DND-41 (cell line): ENCODE measurements at regions not wholly inside any gene's neighbourhood (a gene's known extent, or its start where the extent isn't known, plus 50 kb on each side); places are given as distances from the start of the nearest gene placed in this dataset.

Experiments
- ATAC-seq: fragments of 200-7000 bp; cut with Tn5 transposase; 3 replicates; pipeline ENCODE4 v1.9.1; 2021; ENCODE audit warnings: low read depth; ENCODE audit not compliant: insufficient read depth
- DNase-seq: peaks from one replicate; pipeline ENCODE4 v3.0.0-alpha.2; 2020
- H2AFZ ChIP-seq: 2 replicates; pipeline ENCODE4 v1.6.0; 2012; ENCODE audit warnings: low read depth, low read length
- H3K27ac ChIP-seq: 2 replicates; pipeline ENCODE4 v1.5.1; 2012; ENCODE audit warnings: low read length, inconsistent platforms
- H3K27me3 ChIP-seq: fragments of 200-600 bp; sonication (generic); 2 replicates; pipeline ENCODE4 v1.6.0; 2012; ENCODE audit warnings: low read length, mild to moderate bottlenecking, inconsistent platforms; ENCODE audit not compliant: insufficient read depth, poor library complexity
- H3K36me3 ChIP-seq: 2 replicates; pipeline ENCODE4 v1.5.1; 2012; ENCODE audit warnings: low read length, inconsistent platforms; ENCODE audit not compliant: insufficient read depth
- H3K4me1 ChIP-seq: 2 replicates; pipeline ENCODE4 v1.5.1; 2012; ENCODE audit warnings: mild to moderate bottlenecking, low read length; ENCODE audit not compliant: insufficient read depth
- H3K4me2 ChIP-seq: 2 replicates; pipeline ENCODE4 v1.6.0; 2012; ENCODE audit warnings: mild to moderate bottlenecking, moderate library complexity, low read length, inconsistent platforms; ENCODE audit not compliant: insufficient read depth
- H3K4me3 ChIP-seq, 2 experiments: fragments of 200-600 bp in 1 of 2; shearing (Covaris generic) in 1 of 2; 2 replicates each; pipeline ENCODE4 v1.5.1; 2012 to 2016; ENCODE audit warnings: inconsistent platforms in 2 of 2, low read length in 2 of 2, mild to moderate bottlenecking in 2 of 2, low read depth in 1 of 2, moderate library complexity in 1 of 2
- H3K79me2 ChIP-seq: 2 replicates; pipeline ENCODE4 v1.6.0; 2012; ENCODE audit warnings: low read length, inconsistent platforms; ENCODE audit not compliant: insufficient read depth
- H3K9ac ChIP-seq: 2 replicates; pipeline ENCODE4 v1.6.0; 2012; ENCODE audit warnings: low read depth, mild to moderate bottlenecking, inconsistent platforms, low read length, moderate library complexity
- H3K9me3 ChIP-seq: 2 replicates; pipeline ENCODE4 v1.5.1; 2012; ENCODE audit warnings: low read length, moderate library complexity, mild to moderate bottlenecking, inconsistent platforms; ENCODE audit not compliant: insufficient read depth, severe bottlenecking
- H4K20me1 ChIP-seq: 2 replicates; pipeline ENCODE4 v1.6.0; 2012; ENCODE audit warnings: low read length; ENCODE audit not compliant: insufficient read depth
- CTCF ChIP-seq: IDR thresholded peaks from 2 replicates; pipeline ENCODE4 v1.5.1; 2012; ENCODE audit warnings: borderline replicate concordance, low read length, moderate library complexity, mild to moderate bottlenecking; ENCODE audit not compliant: poor library complexity, severe bottlenecking; ENCODE audit errors: extremely low read depth
- EZH2 ChIP-seq: IDR thresholded peaks from 3 replicates; pipeline ENCODE4 v1.6.1; 2012; ENCODE audit warnings: borderline replicate concordance, low read depth, mild to moderate bottlenecking, moderate library complexity, low read length, inconsistent platforms; ENCODE audit not compliant: severe bottlenecking

GRCh38 chr2:207434306-207434705 is 95.5 kb upstream of the CREB1 start:
- Histone ChIP-seq H4K20me1 (no peaks in the 10 kb centered on the region), H3K9me3 (no peaks in the 10 kb centered on the region), H3K36me3 (no peaks in the 10 kb centered on the region), H2AFZ (no peak overlapping the region), H3K27me3 (no peaks in the 10 kb centered on the region), H3K79me2 (no peaks in the 10 kb centered on the region), H3K27ac (no peak overlapping the region), H3K9ac (no peak overlapping the region), H3K4me1 (no peaks in the 10 kb centered on the region), H3K4me3 (no peak overlapping the region), H3K4me2 (no peak overlapping the region)
- no peak for TF ChIP-seq CTCF
- TF ChIP-seq EZH2: no peak
- ATAC-seq (no peak), DNase-seq (no peak)

GRCh38 chr2:207434899-207435465 is 94.8 kb upstream of the CREB1 start:
- H3K79me2 ChIP-seq: no peaks in the 10 kb centered on the region
- H3K4me1 ChIP-seq: no peaks in the 10 kb centered on the region
- no peak overlapping the region for H3K4me2 ChIP-seq
- DNase-seq (no peak), ATAC-seq (no peak)
- no peaks in the 10 kb centered on the region for H3K36me3 ChIP-seq
- no peak overlapping the region for H2AFZ ChIP-seq
- H4K20me1 ChIP-seq: no peaks in the 10 kb centered on the region
- H3K27me3 ChIP-seq: no peaks in the 10 kb centered on the region
- TF ChIP-seq EZH2: no peak
- no peak for TF ChIP-seq CTCF
- no peak overlapping the region for H3K4me3 ChIP-seq
- H3K9me3 ChIP-seq: no peaks in the 10 kb centered on the region
- no peak overlapping the region for H3K9ac ChIP-seq
- H3K27ac ChIP-seq: no peak overlapping the region

DNA sequence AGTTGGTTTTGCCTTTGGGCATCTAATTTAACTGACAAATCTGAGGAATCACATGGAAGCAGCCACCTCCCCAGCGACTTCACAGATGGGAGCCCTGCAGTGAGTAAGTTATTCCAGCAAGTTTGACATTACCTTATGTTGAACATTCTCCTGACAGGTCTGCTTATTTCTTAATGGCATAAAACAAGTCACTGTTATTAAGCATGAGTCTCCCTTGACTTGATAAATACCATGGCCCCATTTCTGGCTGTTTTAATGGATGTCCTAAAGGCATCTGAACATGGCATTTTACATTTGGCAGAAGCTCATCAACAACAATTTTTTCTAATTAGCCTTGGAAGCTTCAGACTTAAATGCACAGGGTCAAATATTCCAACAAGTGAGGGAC is 92.6 kb upstream of the CREB1 start:
- no peaks in the 10 kb centered on the region for H4K20me1 ChIP-seq
- H3K79me2 ChIP-seq: no peaks in the 10 kb centered on the region
- no peak for TF ChIP-seq EZH2
- TF ChIP-seq CTCF: no peak
- no peak for DNase-seq
- H3K27me3 ChIP-seq: no peaks in the 10 kb centered on the region
- H3K36me3 ChIP-seq: no peaks in the 10 kb centered on the region
- H3K27ac ChIP-seq: no peak overlapping the region
- ATAC-seq: no peak
- H3K4me3 ChIP-seq: no peak overlapping the region
- no peak overlapping the region for H2AFZ ChIP-seq
- H3K4me2 ChIP-seq: no peak overlapping the region
- no peaks in the 10 kb centered on the region for H3K4me1 ChIP-seq
- no peaks in the 10 kb centered on the region for H3K9me3 ChIP-seq
- H3K9ac ChIP-seq: no peak overlapping the region
